IMR-90 (cell line): ENCODE measurements at regions not wholly inside any gene's neighbourhood (a gene's known extent, or its start where the extent isn't known, plus 50 kb on each side); places are given as distances from the start of the nearest gene placed in this dataset.

ENCODE experiments used
- BHLHE40 ChIP-seq: fragments of 150-350 bp; IDR thresholded peaks from 2 replicates; pipeline ENCODE4 v1.6.1; 2016; ENCODE audit warnings: mild to moderate bottlenecking, low read depth, low read length
- MAZ ChIP-seq: IDR thresholded peaks from 2 replicates; pipeline ENCODE4 v1.6.1; 2012; ENCODE audit warnings: low read depth, mild to moderate bottlenecking, low read length, improper control_type of control experiment, moderate library complexity, borderline replicate concordance
- MXI1 ChIP-seq: IDR thresholded peaks from 2 replicates; pipeline ENCODE4 v1.6.1; 2012; ENCODE audit warnings: low read depth, mild to moderate bottlenecking, low read length, moderate library complexity, borderline replicate concordance
- NFE2L2 ChIP-seq: fragments of 150-350 bp; IDR thresholded peaks from 2 replicates; pipeline ENCODE4 v1.6.1; 2016; ENCODE audit warnings: low read depth, mild to moderate bottlenecking, low read length
- POLR2A ChIP-seq: IDR thresholded peaks from 2 replicates; pipeline ENCODE4 v1.6.1; 2012; ENCODE audit warnings: mild to moderate bottlenecking, low read depth, low read length
- RAD21 ChIP-seq: IDR thresholded peaks from 2 replicates; pipeline ENCODE4 v1.6.1; 2012; ENCODE audit warnings: low read length, improper control_type of control experiment
- RCOR1 ChIP-seq: IDR thresholded peaks from 2 replicates; pipeline ENCODE4 v1.6.1; 2012; ENCODE audit warnings: mild to moderate bottlenecking, low read length, improper control_type of control experiment; ENCODE audit not compliant: insufficient replicate concordance
- RFX5 ChIP-seq: IDR thresholded peaks from 2 replicates; pipeline ENCODE4 v1.8.0; 2012; ENCODE audit warnings: low read depth, mild to moderate bottlenecking, low read length, moderate library complexity
- SMC3 ChIP-seq: fragments of 150-350 bp; IDR thresholded peaks from 2 replicates; pipeline ENCODE4 v1.6.1; 2016; ENCODE audit warnings: low read depth, mild to moderate bottlenecking, antibody characterized with exemption, low read length, moderate library complexity
- USF2 ChIP-seq: fragments of 150-350 bp; IDR thresholded peaks from 2 replicates; pipeline ENCODE4 v1.6.1; 2017; ENCODE audit warnings: mild to moderate bottlenecking, antibody characterized with exemption, low read length, low read depth
- TF ChIP-seq, protein P1 (sequence below): conservative IDR thresholded peaks from 2 replicates; pipeline ENCODE4 v1.5.1; 2012; ENCODE audit warnings: mild to moderate bottlenecking, low read depth, low read length, improper control_type of control experiment
- TF ChIP-seq, protein P2 (sequence below): fragments of 150-350 bp; IDR thresholded peaks from 2 replicates; pipeline ENCODE4 v1.6.1; 2016; ENCODE audit warnings: low read depth, mild to moderate bottlenecking, low read length, moderate library complexity, borderline replicate concordance

- TF ChIP-seq NFE2L2 (no peak), RAD21 (no peak), POLR2A (no peak), SMC3 (no peak), BHLHE40 (no peak), USF2 (no peak), MAZ (no peak), RCOR1 (no peak), RFX5 (no peak), MXI1 (no peak)
- TF ChIP-seq, protein P1, sequence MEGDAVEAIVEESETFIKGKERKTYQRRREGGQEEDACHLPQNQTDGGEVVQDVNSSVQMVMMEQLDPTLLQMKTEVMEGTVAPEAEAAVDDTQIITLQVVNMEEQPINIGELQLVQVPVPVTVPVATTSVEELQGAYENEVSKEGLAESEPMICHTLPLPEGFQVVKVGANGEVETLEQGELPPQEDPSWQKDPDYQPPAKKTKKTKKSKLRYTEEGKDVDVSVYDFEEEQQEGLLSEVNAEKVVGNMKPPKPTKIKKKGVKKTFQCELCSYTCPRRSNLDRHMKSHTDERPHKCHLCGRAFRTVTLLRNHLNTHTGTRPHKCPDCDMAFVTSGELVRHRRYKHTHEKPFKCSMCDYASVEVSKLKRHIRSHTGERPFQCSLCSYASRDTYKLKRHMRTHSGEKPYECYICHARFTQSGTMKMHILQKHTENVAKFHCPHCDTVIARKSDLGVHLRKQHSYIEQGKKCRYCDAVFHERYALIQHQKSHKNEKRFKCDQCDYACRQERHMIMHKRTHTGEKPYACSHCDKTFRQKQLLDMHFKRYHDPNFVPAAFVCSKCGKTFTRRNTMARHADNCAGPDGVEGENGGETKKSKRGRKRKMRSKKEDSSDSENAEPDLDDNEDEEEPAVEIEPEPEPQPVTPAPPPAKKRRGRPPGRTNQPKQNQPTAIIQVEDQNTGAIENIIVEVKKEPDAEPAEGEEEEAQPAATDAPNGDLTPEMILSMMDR, result no peak
- TF ChIP-seq, protein P2, sequence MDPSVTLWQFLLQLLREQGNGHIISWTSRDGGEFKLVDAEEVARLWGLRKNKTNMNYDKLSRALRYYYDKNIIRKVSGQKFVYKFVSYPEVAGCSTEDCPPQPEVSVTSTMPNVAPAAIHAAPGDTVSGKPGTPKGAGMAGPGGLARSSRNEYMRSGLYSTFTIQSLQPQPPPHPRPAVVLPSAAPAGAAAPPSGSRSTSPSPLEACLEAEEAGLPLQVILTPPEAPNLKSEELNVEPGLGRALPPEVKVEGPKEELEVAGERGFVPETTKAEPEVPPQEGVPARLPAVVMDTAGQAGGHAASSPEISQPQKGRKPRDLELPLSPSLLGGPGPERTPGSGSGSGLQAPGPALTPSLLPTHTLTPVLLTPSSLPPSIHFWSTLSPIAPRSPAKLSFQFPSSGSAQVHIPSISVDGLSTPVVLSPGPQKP, result no peak
These were observed 272.1 kb downstream of the FAM72C start for GRCh38 chr1:143699731-143700130.
